ENCODE measurements at regions not wholly inside any gene's neighbourhood (a gene's known extent, or its start where the extent isn't known, plus 50 kb on each side); places are given as distances from the start of the nearest gene placed in this dataset.
"Not testable (repeated sequence)": the region's sequence is repeated elsewhere in the genome, so short reads cannot be mapped to it uniquely, and the experiment has no call there.

- no peak for DNase-seq
Observed at GRCh38 chr2:52294628-52295027, 1262.7 kb upstream of the NRXN1 start.

GRCh38 chr2:52292801-52293200 lies 1260.9 kb upstream of the NRXN1 start:
- no peak for DNase-seq
- ATAC-seq: no peak

More at GRCh38 chr2:52294628-52295027, 1262.7 kb upstream of the NRXN1 start:
- ATAC-seq: no peak

GRCh38 chr2:52289741-52290140 lies 1257.8 kb upstream of the NRXN1 start:
- DNase-seq (no peak), ATAC-seq (no peak)

- ATAC-seq (no peak), DNase-seq (no peak)
Observed at GRCh38 chr2:52288596-52288995, 1256.7 kb upstream of the NRXN1 start.

DNA sequence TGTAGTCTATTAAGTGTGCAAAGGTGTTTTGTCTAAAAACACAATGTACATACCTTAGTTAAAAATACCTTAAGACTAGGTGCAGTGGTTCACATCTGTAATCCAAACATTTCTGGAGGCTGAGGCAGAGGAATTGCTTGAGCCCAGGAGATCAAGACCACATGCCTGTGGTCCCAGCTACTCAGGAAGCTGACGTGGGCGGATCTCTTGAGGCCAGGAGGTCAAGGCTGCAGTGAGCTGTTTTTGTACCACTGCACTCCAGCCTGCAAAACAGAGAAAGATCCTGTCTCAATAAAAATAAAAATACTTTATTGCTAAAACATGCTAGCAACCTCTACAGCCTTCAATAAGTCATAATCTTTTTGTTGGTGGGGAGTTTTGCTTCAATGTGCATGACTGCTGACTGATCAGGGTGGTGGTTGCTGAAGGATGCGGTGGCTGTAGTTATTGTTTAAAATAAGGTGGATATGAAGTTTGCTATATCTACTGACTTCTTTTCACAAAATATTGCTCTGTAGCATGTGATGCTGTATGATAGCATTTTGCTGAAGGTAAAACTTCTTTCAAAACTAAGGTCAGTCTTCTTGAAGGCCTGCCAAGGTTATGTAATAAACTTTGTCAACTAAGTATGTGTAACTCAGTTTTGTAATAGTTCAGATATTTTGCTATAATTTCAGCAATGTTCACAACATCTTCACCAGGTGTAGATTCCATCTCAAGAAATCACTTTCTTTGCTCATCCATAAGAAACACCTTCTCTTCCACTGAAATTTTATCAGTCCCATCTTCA lies 1238.0 kb upstream of the NRXN1 start:
- ATAC-seq (no peak), DNase-seq (no peak)

DNA sequence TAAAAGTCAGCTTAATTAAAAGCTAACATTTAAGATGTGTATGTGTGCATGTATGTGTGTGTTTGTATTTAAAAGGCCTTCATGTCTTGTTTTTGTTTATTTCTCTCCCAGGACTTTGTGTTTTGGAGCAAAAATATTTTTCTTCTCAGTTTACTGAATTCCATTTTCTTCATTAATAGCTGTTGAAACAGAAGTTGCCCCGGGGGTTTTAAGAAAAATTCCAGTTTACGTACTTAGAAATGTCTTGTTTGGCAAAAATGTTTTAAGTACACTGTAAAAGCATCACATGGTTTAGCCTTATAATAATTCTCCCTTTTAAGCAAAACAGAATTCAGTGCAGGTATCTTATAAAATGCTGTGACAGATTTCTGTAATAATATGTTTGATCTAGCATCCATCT lies 1233.0 kb upstream of the NRXN1 start:
- DNase-seq (no peak), ATAC-seq (no peak)

DNA sequence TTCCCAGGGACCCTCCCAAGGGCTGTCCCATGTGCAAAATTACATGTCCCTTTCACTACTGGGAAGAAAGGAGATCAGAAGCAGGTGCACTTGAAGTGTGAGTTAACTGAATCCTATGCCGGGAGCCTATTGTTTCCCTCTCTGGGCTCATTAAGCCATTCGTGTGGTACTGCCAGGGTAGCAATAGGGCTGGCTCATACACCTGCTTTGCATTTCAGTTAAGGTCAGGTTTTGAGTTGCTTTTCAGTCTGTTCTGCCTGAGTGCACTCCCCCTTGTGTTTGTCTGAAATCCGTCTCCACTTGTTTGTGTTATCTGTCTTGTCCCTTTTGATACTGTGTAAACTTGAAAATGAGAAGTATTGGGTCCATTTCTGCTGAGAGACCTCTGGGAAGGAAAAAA lies 1232.6 kb upstream of the NRXN1 start:
- ATAC-seq (no peak), DNase-seq (no peak)

DNA sequence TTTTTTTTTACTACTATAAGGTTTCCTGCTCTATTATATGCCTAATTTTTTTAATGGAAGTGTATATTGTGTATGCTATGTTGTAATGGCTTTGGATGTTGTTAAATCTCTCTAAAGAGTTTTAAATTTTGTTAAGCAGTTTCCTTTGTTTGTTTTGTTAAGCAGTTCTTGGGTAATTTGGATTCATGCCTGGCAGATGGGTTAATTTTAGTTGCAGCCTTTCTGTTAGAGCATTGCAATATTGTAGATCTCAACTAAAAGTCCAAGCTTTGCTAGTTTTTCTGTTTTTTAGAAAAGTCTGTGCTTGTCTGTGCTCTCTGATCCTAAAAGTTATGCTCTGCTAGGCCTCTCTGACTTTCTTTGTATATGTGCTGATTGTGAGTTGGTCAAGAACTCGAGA lies 1229.0 kb upstream of the NRXN1 start:
- DNase-seq (no peak), ATAC-seq (no peak)

DNA sequence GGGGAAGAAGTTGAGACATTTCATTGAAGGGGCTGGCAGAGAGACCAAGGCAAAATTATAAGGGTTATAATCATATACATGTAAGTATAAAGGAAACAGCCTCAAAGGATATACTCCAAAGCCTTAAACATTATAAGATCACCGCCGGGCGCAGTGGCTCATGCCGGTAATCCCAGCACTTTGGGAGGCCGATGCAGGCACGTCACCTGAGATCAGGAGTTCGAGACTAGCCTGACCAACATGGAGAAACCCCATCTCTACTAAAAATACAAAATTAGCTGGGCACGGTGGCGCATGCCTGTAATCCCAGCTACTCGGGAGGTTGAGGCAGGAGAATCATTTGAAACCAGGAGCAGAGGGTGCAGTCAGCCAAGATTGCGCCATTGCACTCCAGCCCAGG lies 1227.0 kb upstream of the NRXN1 start:
- not testable (repeated sequence) for DNase-seq, ATAC-seq

GRCh38 chr2:52258038-52258437 lies 1226.1 kb upstream of the NRXN1 start:
- no peak for ATAC-seq
- no peak for DNase-seq

GRCh38 chr2:52253416-52253980 lies 1221.6 kb upstream of the NRXN1 start:
- no peak for DNase-seq
- ATAC-seq: no peak

DNA sequence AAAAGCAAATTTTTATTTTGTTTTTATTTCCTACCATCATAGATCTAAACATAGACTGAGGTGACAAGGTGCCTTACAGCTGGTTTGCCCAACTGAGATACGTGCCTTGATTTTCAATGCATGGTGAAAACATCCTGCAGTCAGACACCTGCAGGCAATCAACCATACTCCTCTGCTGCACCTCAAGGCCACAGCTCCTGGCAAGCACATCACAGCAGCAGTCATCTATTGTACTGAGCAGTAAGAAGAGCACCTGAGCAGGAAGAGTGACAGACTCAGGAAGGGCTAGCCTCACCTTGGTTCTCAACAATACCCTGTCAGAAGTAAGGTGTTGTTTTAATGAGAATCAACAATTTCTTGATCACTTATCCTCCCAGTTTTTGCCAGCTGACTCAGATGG lies 1206.8 kb upstream of the NRXN1 start:
- DNase-seq: no peak
- no peak for ATAC-seq

DNA sequence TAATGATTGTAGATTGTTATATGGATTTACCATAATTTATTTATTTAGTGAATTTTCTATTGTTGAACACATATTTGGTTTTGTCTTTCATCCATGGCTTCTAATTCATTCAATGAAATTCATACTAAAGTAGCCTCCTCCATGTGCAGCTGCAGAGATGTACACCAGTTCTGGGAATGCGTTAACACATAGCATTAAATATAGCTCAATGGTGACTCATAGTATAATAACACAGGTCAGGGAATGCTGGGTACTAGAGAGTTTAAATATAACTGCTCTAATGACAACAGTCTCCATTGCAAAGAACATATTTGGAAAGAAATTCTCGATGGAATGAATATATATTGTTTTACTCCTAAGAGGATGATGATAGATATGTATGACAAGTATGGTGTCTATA lies 1190.2 kb upstream of the NRXN1 start:
- DNase-seq: no peak
- no peak for ATAC-seq

- ATAC-seq (no peak), DNase-seq (no peak)
Observed at GRCh38 chr2:52220393-52220792, 1188.5 kb upstream of the NRXN1 start.

GRCh38 chr2:52210611-52211010 lies 1178.7 kb upstream of the NRXN1 start:
- DNase-seq (no peak), ATAC-seq (no peak)

GRCh38 chr2:52210161-52210560 lies 1178.2 kb upstream of the NRXN1 start:
- DNase-seq: no peak
- no peak for ATAC-seq

DNA sequence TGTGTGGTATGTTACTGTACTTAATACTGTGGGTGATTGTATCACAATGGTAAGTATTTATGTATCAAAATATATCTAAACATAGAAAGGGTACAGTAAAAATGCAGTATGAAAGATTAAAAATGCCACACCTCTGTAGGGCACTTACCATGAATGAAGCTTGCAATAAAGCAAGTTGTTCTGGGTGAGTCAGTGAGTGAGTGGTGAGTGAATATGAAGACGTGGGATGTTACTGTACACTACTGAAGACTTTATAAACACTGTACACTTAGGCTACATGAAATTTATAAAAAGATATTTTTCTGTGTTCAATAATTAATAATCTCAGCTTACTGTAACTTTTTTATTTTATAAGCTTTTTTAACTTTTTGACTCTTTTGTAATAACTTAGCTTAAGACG lies 1162.4 kb upstream of the NRXN1 start:
- DNase-seq (no peak), ATAC-seq (no peak)

DNA sequence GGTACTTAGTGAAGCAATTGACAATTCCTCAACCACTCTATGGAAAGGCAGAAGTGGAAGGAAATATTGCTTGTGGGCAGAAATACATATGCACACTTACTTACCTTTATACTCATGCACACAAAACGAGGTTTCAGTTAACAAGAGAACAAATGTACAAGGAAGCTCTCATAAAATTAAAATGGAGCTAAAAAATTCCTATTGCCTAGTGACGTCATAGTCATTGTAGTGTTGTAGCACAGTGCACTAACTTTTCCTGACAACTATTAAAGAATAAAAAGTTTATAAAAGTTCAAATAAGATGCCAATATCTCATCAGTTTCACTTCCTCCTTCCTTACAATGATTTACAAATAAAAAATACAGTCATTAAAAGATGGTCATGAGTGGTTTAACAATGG lies 1161.9 kb upstream of the NRXN1 start:
- DNase-seq (no peak), ATAC-seq (no peak)

- DNase-seq (no peak), ATAC-seq (no peak)
Observed at GRCh38 chr2:52192656-52193055, 1160.7 kb upstream of the NRXN1 start.

DNA sequence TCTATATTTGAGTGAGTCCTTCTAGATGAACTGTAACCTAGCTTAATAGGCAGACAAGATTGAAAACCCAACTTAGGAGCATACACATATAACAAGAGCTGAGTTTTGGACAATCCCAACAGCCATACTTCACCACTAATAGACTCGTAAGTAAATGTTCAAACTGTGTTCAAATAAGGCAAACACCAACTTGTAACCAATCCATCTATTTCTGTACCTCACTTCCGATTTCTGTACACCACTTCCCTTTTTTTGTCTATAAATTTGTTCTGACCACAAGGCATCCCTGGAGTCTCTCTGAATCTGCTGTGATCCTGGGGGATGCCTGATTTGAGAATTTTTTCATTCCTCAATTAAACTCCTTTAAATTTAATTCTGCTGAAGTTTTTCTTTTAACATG lies 1149.1 kb upstream of the NRXN1 start:
- no peak for DNase-seq
- ATAC-seq: no peak

DNA sequence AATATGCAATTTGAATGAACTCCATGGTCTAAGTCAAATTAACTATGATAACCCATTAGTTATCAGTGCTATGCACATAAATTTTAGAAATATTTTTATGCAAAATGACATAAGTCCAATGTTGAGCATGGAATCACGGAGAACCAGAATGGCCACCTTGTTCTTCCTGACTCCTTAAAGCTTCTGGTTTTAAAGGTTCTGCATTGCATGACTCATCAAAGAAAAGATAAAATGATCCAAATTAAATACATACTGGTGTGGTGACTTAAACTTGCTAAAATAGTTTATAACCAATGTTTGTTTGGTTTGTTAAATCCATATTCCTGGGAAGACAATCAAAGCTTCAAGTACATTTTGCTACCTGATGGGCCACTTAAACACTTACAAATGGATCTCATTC lies 1146.9 kb upstream of the NRXN1 start:
- DNase-seq (no peak), ATAC-seq (no peak)

- ATAC-seq: no peak
- no peak for DNase-seq
Observed at GRCh38 chr2:52145005-52145404, 1113.1 kb upstream of the NRXN1 start.

- ATAC-seq (no peak), DNase-seq (no peak)
Observed at GRCh38 chr2:52144590-52144989, 1112.7 kb upstream of the NRXN1 start.

GRCh38 chr2:52141076-52141475 lies 1109.1 kb upstream of the NRXN1 start:
- DNase-seq (no peak), ATAC-seq (no peak)

Data from stimulated activated naive CD8-positive, alpha-beta T cell treated with anti-CD3 and anti-CD28 coated beads, Interleukin-15, Interleukin-2, amounts not matched to agents 100 U/mL and 50 U/mL, for 24 hours (primary cell).